ENCODE measurements at regions not wholly inside any gene's neighbourhood (a gene's known extent, or its start where the extent isn't known, plus 50 kb on each side); places are given as distances from the start of the nearest gene placed in this dataset.

- TF ChIP-seq CTCF (IDR thresholded peaks at IDR 0.05) (no peak), EZH2phosphoT487 (IDR thresholded peaks at IDR 0.05; ENCODE audit: borderline replicate concordance, low read depth) (no peak), USF1 (IDR thresholded peaks at IDR 0.05; ENCODE audit: borderline replicate concordance, low read depth) (no peak), RAD21 (IDR thresholded peaks at IDR 0.05; ENCODE audit: low read length) (no peak)
Observed at GRCh38 chr5:148939676-148940075, 113.3 kb downstream of the ADRB2 start.
